GM19240 (cell line): ENCODE measurements at regions not wholly inside any gene's neighbourhood (a gene's known extent, or its start where the extent isn't known, plus 50 kb on each side); places are given as distances from the start of the nearest gene placed in this dataset.
"Not testable (repeated sequence)": the region's sequence is repeated elsewhere in the genome, so short reads cannot be mapped to it uniquely, and the experiment has no call there.

Experiments
- DNase-seq: peaks from one replicate; pipeline ENCODE4 v3.0.0; 2011; ENCODE audit warnings: low spot score; ENCODE audit not compliant: insufficient read length

- DNase-seq, result no peak
Measured at GRCh38 chr15:59904450-59905135, 99.5 kb upstream of the FOXB1 start.

DNA sequence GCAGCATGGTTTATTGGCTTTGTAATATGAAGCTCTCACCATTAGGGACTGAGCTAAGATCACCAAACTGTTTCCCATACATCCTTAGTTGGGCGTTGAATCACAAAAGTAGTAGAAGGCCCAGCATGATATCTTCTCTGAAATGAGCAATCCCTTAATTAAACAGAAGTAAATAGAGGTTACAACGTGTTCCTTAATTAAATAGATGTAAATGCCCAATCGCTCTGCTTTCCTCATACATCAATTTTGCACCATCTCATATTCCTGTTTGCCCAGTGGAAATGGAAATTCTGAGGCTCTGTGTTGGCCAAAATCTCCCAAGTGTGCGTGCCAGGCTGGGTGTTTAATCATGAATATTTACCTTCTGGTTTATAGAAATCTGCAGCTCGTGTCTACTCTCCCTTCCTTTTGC, 107.4 kb upstream of the FOXB1 start:
- DNase-seq, result no peak

GRCh38 chr15:59894835-59895234, 109.3 kb upstream of the FOXB1 start:
- no peak for DNase-seq

DNA sequence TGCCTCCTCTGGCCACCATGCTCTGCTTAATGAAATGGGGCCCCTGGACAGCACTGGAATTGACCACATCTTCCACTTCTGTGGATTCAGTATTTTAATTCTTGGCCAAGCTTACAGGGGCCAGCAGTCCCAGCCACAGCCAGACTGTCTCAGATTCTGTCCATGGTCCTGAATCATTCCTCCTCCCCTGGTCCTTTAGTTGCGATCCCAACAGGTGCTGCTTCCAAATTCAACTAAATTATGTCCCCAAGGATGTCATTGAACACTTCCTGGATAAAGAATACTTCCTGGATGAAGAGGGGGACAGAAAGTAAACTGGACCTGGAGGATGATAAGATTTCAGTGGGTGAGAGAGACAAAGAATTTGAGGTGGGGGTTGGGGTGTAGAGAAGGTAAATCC, 111.1 kb upstream of the FOXB1 start:
- DNase-seq, result no peak

GRCh38 chr15:59887870-59888269, 116.2 kb upstream of the FOXB1 start:
- DNase-seq, result not testable (repeated sequence)

- DNase-seq, result no peak
Measured at GRCh38 chr15:59887211-59887610, 116.9 kb upstream of the FOXB1 start.

- no peak for DNase-seq
Measured at GRCh38 chr15:59886441-59886840, 117.7 kb upstream of the FOXB1 start.

- DNase-seq, result no peak
Measured at GRCh38 chr15:59885832-59886231, 118.3 kb upstream of the FOXB1 start.

DNA sequence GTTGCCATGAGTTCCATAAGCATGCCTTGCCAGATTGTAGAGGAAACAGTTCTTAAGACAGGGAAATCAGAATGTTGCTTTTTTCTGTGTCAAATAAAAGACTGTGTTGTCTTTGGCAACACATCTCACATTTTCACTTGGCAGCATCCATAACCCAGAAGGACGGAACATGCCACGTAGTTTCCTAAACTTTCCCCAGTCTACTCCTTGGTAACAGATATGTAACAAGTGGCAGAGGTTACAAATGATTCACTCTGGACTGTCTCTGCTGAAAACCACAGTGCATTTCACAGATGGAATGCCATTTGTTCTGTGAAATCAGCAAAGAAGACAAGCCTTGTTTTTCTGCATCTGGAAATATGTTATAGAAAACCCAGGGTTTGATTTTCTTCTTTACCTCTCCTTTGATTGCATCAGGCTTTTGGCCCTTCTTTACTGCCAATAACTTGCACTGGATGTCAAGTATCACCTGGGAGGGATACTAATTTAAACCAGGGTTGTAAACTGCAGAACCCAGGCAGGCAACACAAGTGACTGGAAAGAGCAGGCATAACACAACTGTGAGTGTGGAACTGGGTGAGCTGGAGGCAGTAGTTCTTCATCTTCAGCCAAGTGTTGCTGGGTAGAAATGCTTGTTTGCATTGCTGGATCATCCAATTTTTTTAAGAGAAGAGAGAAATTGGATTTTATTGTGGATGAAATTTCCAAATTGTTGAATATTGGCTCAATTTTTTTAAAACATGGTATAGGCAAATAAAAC, 124.4 kb upstream of the FOXB1 start:
- DNase-seq, result no peak

DNA sequence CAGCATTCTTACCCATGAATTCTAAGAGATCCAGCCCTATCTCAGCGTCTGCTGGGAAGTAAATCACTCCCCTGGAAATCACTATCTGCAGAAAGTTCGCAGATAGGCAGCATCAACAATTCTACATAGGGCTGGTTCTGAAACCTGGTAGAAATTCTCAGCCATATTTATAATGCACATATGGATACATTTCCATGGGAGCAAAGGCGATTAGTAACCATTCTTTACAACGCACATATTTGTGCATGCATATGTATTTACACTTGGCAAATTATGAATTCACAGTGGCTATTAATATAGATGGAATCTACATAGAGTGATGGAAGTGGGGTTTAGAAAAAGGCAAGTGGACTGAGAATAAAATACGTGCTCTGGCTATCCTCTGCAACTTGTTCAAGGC, 128.0 kb upstream of the FOXB1 start:
- DNase-seq, result no peak

GRCh38 chr15:59873644-59874272, 130.4 kb upstream of the FOXB1 start:
- DNase-seq, result no peak

- DNase-seq, result no peak
Measured at GRCh38 chr15:59867086-59867855, 136.8 kb upstream of the FOXB1 start.

DNA sequence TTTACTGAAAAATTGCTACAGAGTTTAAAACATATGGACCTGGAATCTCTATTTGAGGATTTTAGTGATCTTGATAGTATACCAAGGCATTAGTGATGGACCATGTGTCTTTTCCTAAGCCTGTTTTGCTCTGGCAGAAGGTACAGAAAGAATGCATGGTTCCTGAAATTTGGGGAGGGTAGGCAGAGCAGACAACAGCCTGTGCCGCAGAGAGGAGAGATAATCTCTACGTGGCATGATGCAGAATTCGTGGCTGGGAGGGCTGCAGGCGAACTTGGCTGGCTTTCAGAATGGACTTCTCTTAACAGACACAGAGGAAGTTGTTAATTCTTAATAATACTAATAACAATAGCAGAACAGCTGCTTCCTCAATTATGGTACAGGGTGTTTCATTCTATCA, 137.5 kb upstream of the FOXB1 start:
- no peak for DNase-seq

DNA sequence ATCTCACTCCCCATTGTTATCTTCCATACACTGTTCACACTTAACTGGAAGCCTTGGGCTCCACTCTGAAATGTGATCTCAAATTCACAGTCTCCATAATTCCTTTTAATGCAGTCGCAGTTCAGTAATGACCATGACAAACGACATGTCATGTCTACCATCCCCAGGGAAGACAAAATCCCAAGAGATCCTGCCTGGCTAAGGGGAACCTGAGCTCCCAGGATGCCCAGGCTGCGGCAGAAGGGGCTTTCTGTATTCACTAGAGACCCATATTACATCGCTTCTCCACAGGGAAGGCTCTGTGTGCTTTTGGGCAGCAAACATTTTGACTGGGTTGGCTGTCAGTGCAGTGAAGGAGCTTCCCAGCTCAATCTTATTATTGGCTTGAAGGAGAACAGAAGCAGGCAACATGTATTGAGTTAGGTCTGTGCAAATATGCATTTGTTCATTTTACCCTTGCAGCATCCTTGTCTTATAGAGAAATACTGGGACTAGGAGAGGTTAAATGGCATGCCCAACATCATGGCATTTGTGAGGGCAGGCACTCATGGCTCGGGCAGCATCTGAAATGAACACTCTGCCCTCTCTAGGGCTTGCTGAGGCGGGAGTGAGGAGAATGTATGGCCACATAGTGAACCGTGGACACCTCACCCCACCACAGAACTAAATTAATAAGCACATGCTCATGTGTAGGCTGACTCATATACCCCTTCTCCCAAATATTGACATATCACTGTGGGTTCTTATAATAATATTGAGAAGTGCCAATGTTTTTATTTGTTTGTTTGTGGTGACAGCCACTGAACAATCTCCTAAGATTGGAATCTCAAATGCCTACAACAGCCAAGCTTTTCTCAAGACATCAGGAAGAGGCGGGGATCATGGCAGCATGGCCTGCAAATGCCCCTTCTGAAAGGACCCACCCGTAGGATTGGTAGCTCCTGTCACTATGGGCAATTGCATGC, 141.6 kb upstream of the FOXB1 start:
- no peak for DNase-seq

- DNase-seq, result no peak
Measured at GRCh38 chr15:59847968-59848367, 156.1 kb upstream of the FOXB1 start.

DNA sequence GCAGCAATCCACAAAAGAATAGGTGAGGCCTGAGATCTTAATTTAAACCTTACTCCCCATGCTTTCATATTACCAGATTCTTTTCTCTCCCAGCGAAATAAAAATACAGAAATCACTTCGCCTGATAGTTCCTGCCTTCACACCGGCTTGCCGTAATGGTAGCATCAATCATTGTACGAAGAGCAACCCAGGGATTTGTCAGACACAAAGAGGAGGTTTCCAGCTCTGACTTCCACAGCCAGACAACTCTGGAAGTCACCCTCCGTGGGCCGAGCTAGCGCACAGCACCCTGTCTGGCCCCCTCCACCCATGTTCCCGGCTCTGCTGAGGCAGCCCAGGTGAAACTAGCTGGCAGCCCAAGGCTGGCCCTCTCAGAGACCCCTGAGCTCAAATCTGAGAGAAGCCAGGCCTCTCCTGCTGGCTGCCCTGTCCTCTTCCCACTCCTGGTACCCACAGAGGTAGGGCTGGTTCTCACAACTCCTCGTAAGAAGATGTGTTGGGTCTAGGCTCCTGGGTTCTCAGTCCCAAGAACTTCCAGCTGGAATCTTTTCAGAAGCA, 156.9 kb upstream of the BNIP2 start:
- DNase-seq, result no peak

DNA sequence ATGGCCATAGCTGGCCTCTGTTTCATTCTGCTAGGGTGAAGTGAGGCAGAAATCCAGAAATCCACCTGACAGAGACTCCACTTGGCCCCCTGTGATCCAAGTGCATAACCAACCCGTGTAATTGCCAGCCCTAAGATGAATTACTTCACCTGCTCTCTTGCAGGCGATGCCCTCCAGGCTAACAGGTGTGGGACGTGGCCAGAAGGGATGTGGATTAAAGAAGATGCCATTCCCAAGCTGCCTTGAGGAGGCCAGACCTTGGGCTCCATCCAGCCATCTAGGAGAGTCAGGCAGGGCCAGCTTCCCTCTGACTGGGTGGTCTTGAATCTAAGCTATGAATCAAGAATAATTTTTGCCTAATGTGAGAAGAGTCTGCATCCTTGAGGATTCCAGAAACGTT, 154.5 kb upstream of the BNIP2 start:
- no peak for DNase-seq

DNA sequence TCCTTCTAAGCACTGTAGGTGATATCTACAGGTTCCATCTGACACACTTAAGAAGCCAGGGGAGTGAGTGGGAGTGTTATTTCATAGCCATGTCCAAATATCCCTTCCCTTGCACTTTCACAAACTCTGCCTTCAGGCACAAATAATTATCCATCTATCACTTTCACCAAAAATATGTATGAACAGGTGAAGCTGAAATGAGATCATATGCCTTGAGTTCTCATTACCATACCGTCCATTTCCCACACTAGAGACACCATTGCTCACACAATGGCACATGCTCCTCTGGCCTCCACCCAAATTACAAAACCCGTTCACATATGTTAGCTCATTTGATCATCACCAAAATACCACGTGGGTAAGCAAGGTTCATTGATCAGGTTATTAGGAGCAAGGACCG, 151.9 kb upstream of the BNIP2 start:
- no peak for DNase-seq

- no peak for DNase-seq
Measured at GRCh38 chr15:59839906-59840305, 150.8 kb upstream of the BNIP2 start.

GRCh38 chr15:59838900-59839299, 149.8 kb upstream of the BNIP2 start:
- DNase-seq, result no peak
